SK-N-SH (cell line): ENCODE measurements at regions not wholly inside any gene's neighbourhood (a gene's known extent, or its start where the extent isn't known, plus 50 kb on each side); places are given as distances from the start of the nearest gene placed in this dataset.

Experiments used
- CTCF ChIP-seq: fragments of 200-600 bp; sonication (generic); IDR thresholded peaks from 2 replicates; pipeline ENCODE4 v1.6.1; 2017; ENCODE audit warnings: antibody characterized with exemption, mild to moderate bottlenecking, moderate library complexity
- EZH2phosphoT487 ChIP-seq: fragments of 200-600 bp; sonication (generic); IDR thresholded peaks from 2 replicates; pipeline ENCODE4 v1.6.1; 2017; ENCODE audit warnings: low read depth, mixed run types, mild to moderate bottlenecking, antibody characterized with exemption, moderate library complexity, borderline replicate concordance
- FOXJ3 ChIP-seq: sonication (generic); formaldehyde crosslinking; IDR thresholded peaks from 2 replicates; pipeline ENCODE4 v1.5.1; 2020; ENCODE audit warnings: mild to moderate bottlenecking, missing genetic modification reagents
- JUND ChIP-seq: IDR thresholded peaks from 2 replicates; pipeline ENCODE4 v1.4.0; 2012
- MAX ChIP-seq: IDR thresholded peaks from 2 replicates; pipeline ENCODE4 v1.4.0; 2012; ENCODE audit warnings: low read depth
- MEF2A ChIP-seq: IDR thresholded peaks from 2 replicates; pipeline ENCODE4 v1.4.0; 2012; ENCODE audit warnings: low read depth, borderline replicate concordance
- MXI1 ChIP-seq: IDR thresholded peaks from 2 replicates; pipeline ENCODE4 v1.6.1; 2012; ENCODE audit warnings: mild to moderate bottlenecking, low read depth, low read length, improper control_type of control experiment
- RAD21 ChIP-seq: IDR thresholded peaks from 2 replicates; pipeline ENCODE4 v1.6.1; 2012; ENCODE audit warnings: mild to moderate bottlenecking, low read length
- RCOR1 ChIP-seq: fragments of 150-350 bp; IDR thresholded peaks from 2 replicates; pipeline ENCODE4 v1.6.1; 2017; ENCODE audit warnings: antibody characterized with exemption, low read length
- USF1 ChIP-seq: IDR thresholded peaks from 2 replicates; pipeline ENCODE4 v1.4.0; 2012; ENCODE audit warnings: low read depth, borderline replicate concordance
- USF2 ChIP-seq: fragments of 150-350 bp; IDR thresholded peaks from 2 replicates; pipeline ENCODE4 v1.6.1; 2017; ENCODE audit warnings: antibody characterized with exemption, low read length, low read depth, borderline replicate concordance

- no peak for TF ChIP-seq CTCF
- TF ChIP-seq MEF2A = no peak
- TF ChIP-seq USF2 = no peak
- no peak for TF ChIP-seq FOXJ3 (CRISPR knock-in tag)
- TF ChIP-seq MXI1 = no peak
- TF ChIP-seq RAD21 = no peak
- TF ChIP-seq JUND = no peak
- no peak for TF ChIP-seq EZH2phosphoT487
- no peak for TF ChIP-seq MAX
- no peak for TF ChIP-seq RCOR1
- no peak for TF ChIP-seq USF1
Observed at GRCh38 chr9:80556631-80557030, 984.9 kb downstream of the TLE4 start.
